Left lung (tissue), 4 donors: ENCODE measurements at regions not wholly inside any gene's neighbourhood (a gene's known extent, or its start where the extent isn't known, plus 50 kb on each side); places are given as distances from the start of the nearest gene placed in this dataset.
"Not testable (repeated sequence)": the region's sequence is repeated elsewhere in the genome, so short reads cannot be mapped to it uniquely, and the experiment has no call there.

Experiments used
- ATAC-seq: fragments of 200-7000 bp; cut with Tn5 transposase; one replicate; pipeline ENCODE4 v1.9.1; 2020; ENCODE audit warnings: moderate library complexity
- DNase-seq, 4 donors: peaks; one replicate each; pipeline ENCODE4 v3.0.0-alpha.2; 2013 to 2020
- H3K27ac ChIP-seq, 2 donors: fragments of 200-600 bp; sonication (generic) in 1 of 2; one replicate each; pipeline versions ENCODE4 v1.5.0 to v1.8.0; 2020 to 2021
- H3K27me3 ChIP-seq, 2 donors: fragments of 200-600 bp; sonication (generic) in 1 of 2; one replicate each; pipeline versions ENCODE4 v1.5.0 to v1.8.0; 2020 to 2021
- H3K36me3 ChIP-seq, 2 donors: fragments of 200-600 bp; sonication (generic) in 1 of 2; one replicate each; pipeline versions ENCODE4 v1.5.0 to v1.8.0; 2020 to 2021
- H3K4me1 ChIP-seq, 2 donors: fragments of 200-600 bp; one replicate each; pipeline ENCODE4 v1.8.0; 2021
- H3K4me3 ChIP-seq, 2 donors: fragments of 200-600 bp; sonication (generic) in 1 of 2; one replicate each; pipeline versions ENCODE4 v1.5.0 to v1.8.0; 2020 to 2021; ENCODE audit warnings: mild to moderate bottlenecking in 1 of 2
- H3K9me3 ChIP-seq, 2 donors: fragments of 200-600 bp; sonication (generic) in 1 of 2; one replicate each; pipeline versions ENCODE4 v1.5.0 to v1.8.0; 2020 to 2021
- intact Hi-C, 2 donors: fragments of 100-400 bp; cut with DNase I; formaldehyde crosslinking; loops; one replicate each; pipeline versions ENCODE4 v1.11.2 to v1.14.2; 2022
- TF ChIP-seq, protein P1 (sequence below), 2 donors: fragments of 200-600 bp; sonication (generic) in 1 of 2; IDR thresholded peaks; one replicate each; pipeline versions ENCODE4 v1.5.0 to v1.8.0; 2021; ENCODE audit warnings: antibody characterized with exemption in 2 of 2
- donor health status: DM: no; HTN: yes; CAD: no.
- donor health status: DM: no; HTN: no; CAD: no.

DNA sequence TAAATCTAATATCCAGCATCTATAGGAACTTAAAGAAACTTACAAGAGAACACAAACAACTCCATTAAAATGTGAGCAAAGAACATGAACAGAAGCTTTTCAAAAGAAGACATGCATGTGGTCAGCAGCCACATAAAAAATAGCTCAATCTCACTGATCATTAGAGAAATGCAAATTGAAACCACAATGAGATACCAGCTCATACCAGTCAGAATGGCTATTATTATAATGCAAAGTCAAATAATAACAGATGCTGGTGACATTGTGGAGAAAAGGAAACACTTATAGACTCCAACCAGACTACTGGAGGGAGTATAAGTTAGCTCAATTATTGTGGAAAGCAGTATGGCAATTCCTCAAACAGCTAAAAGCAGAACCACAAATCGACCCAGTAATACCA is 1314.5 kb downstream of the XPNPEP1 start:
- no peak for DNase-seq
- intact Hi-C loops = no loop called here
- TF ChIP-seq, protein P1, sequence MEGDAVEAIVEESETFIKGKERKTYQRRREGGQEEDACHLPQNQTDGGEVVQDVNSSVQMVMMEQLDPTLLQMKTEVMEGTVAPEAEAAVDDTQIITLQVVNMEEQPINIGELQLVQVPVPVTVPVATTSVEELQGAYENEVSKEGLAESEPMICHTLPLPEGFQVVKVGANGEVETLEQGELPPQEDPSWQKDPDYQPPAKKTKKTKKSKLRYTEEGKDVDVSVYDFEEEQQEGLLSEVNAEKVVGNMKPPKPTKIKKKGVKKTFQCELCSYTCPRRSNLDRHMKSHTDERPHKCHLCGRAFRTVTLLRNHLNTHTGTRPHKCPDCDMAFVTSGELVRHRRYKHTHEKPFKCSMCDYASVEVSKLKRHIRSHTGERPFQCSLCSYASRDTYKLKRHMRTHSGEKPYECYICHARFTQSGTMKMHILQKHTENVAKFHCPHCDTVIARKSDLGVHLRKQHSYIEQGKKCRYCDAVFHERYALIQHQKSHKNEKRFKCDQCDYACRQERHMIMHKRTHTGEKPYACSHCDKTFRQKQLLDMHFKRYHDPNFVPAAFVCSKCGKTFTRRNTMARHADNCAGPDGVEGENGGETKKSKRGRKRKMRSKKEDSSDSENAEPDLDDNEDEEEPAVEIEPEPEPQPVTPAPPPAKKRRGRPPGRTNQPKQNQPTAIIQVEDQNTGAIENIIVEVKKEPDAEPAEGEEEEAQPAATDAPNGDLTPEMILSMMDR (IDR thresholded peaks at IDR 0.05) = no peak
- H3K4me3 ChIP-seq = no peak overlapping the region
- no peaks in the 10 kb centered on the region for H3K27me3 ChIP-seq
- H3K27ac ChIP-seq = no peak overlapping the region
- no peaks in the 10 kb centered on the region for H3K36me3 ChIP-seq
- ATAC-seq = no peak
- peaks cover 0 to 10% of the 10 kb centered on the region in 2 donors for H3K9me3 ChIP-seq
- no peaks in the 10 kb centered on the region for H3K4me1 ChIP-seq

DNA sequence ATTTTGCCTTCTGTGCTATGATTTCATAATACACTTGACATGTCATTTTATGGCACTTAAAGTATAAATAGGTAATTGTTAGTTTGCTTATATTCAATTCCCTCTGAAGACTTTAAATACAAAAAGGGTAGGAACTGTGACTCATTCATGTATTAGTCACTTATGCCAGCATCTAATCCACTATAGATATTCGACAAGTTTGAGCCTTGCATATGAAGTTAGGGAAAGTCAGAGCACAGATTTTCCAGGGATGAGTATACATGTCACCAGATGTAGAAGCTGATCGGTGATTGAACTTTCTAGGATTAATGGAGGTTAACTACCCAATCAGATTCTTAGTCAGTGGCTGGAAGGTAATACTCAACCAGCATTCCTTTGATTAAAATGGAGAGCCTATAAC is 1321.5 kb downstream of the XPNPEP1 start:
- Histone ChIP-seq H3K27me3 (no peaks in the 10 kb centered on the region), H3K9me3 (peaks cover 0 to under 1% of the 10 kb centered on the region in 2 donors), H3K4me3 (no peak overlapping the region), H3K4me1 (no peaks in the 10 kb centered on the region), H3K27ac (no peak overlapping the region), H3K36me3 (no peaks in the 10 kb centered on the region)
- TF ChIP-seq, protein P1 (IDR thresholded peaks at IDR 0.05) = no peak
- ATAC-seq = peak; percentile 39
- intact Hi-C loops = no loop called here
- no peak for DNase-seq

DNA sequence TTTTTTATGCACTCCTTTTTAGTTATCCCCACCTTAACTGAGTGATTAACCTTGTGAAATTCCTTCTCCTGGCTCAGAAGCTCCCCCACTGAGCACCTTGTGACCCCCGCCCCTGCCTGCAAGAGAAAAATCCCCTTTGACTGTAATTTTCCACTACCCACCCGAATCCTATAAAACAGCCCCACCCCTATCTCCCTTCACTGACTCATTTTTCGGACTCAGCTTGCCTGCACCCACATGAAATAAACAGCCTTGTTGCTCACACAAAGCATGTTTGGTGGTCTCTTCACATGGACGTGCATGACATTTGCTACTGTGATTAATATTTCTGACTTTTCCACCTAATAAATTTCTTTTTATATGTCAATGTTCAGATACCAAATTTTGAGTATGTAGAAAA is 1322.8 kb downstream of the XPNPEP1 start:
- H3K4me3 ChIP-seq, H3K9me3 ChIP-seq, DNase-seq, H3K36me3 ChIP-seq, H3K4me1 ChIP-seq, intact Hi-C loops, H3K27me3 ChIP-seq, ATAC-seq, H3K27ac ChIP-seq: not testable (repeated sequence)

DNA sequence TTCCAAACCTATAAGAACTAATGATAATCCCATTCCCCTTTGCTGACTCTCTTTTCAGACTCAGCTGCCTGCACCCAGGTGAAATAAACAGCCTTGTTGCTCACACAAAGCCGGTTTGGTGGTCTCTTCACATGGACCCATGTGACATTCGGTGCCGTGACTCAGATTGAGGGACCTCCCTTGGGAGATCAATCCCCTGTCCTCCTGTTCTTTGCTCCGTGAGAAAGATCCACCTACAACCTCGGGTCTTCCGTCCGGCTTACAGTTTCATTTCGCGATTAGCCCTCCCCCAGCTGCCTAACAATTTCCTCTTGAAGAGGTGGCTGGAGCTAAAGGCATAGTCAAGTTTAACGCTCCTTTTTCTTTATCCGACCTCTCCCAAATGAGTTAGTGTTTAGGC is 1324.0 kb downstream of the XPNPEP1 start:
- intact Hi-C loops, ATAC-seq: not testable (repeated sequence)

DNA sequence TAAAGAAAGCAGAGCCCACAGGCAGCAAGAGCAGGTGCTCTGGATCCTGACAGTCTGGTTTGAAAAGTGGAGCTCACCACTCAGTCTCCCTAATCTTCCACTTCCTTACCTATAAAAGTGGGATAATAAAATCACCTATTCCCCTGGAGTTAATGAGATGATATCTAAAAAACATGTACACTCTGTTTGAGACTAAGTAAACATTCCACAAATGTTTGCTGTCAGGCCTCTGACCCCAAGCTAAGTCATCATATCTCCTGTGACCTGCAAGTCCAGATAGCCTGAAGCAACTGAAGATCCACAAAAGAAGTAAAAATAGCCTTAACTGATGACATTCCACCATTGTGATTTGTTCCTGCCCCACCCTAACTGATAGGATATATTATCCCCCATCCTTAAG is 1324.5 kb downstream of the XPNPEP1 start:
- Histone ChIP-seq H3K27me3 (no peaks in the 10 kb centered on the region), H3K4me1 (no peaks in the 10 kb centered on the region), H3K9me3 (no peaks in the 10 kb centered on the region), H3K4me3 (no peak overlapping the region), H3K27ac (no peak overlapping the region), H3K36me3 (no peaks in the 10 kb centered on the region)
- ATAC-seq (no peak), DNase-seq (no peak)
- TF ChIP-seq, protein P1 (IDR thresholded peaks at IDR 0.05) = no peak
- intact Hi-C loops = no loop called here

More for the DNA sequence above, 1324.0 kb downstream of the XPNPEP1 start:
- not testable (repeated sequence) for H3K27me3 ChIP-seq, H3K36me3 ChIP-seq, H3K4me3 ChIP-seq, H3K9me3 ChIP-seq, H3K4me1 ChIP-seq, H3K27ac ChIP-seq, DNase-seq

DNA sequence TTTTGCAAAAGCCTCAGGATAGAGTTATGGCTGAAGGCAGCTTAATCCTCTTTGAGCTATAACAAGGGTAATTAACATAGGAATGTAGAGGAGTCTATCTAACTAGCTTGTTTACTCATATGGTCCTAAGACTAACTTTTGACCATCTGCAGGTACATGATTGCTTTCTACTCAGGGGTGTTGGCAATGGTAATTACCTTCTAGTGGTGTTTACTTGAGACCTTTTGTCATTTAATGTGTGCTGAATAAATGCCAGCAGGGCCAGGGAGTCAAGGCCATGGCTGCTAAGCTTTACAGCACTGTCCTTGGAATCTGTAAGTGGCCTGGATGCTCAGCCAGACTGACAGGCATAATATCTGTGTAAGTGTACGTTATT is 1325.0 kb downstream of the XPNPEP1 start:
- ATAC-seq (peak; percentile 8), DNase-seq (no peak)
- H3K9me3 ChIP-seq = no peaks in the 10 kb centered on the region
- no peak overlapping the region for H3K27ac ChIP-seq
- TF ChIP-seq, protein P1 (IDR thresholded peaks at IDR 0.05) = no peak
- H3K4me1 ChIP-seq = no peaks in the 10 kb centered on the region
- intact Hi-C loops = no loop called here
- H3K36me3 ChIP-seq = no peaks in the 10 kb centered on the region
- no peak overlapping the region for H3K4me3 ChIP-seq
- H3K27me3 ChIP-seq = no peaks in the 10 kb centered on the region
